Kidney (tissue), 13 donors: ENCODE measurements at regions not wholly inside any gene's neighbourhood (a gene's known extent, or its start where the extent isn't known, plus 50 kb on each side); places are given as distances from the start of the nearest gene placed in this dataset.

Experiments
- DNase-seq, 5 donors: peaks; one replicate each; pipeline ENCODE4 v3.0.0-alpha.2; 2013 to 2020
- FAIRE-seq: peaks from 2 replicates; lab custom pipeline; 2012; peaks lifted over from hg19 to GRCh38; lab: Jason Lieb, UNC
- H3K27ac ChIP-seq, 2 donors: one replicate each; pipeline ENCODE4 v1.7.0; 2013; ENCODE audit warnings: low read depth in 2 of 2, low read length in 2 of 2, inconsistent platforms in 1 of 2
- H3K27me3 ChIP-seq: one replicate; pipeline ENCODE4 v1.7.1; 2013; ENCODE audit warnings: low read length, inconsistent platforms; ENCODE audit not compliant: control insufficient read depth, insufficient read depth
- H3K36me3 ChIP-seq, 3 donors: one replicate each; pipeline versions ENCODE4 v1.7.0 to v1.7.1; 2013; ENCODE audit warnings: low read length in 3 of 3, control low read depth in 1 of 3, inconsistent platforms in 1 of 3; ENCODE audit not compliant: insufficient read depth in 3 of 3, control insufficient read depth in 2 of 3
- H3K4me1 ChIP-seq, 3 donors: one replicate each; pipeline versions ENCODE4 v1.7.0 to v1.7.1; 2013; ENCODE audit warnings: low read length in 3 of 3, inconsistent platforms in 1 of 3, low read depth in 1 of 3; ENCODE audit not compliant: control insufficient read depth in 2 of 3, insufficient read depth in 2 of 3
- H3K4me3 ChIP-seq, 3 donors: one replicate each; pipeline versions ENCODE4 v1.7.0 to v1.8.1; 2013; ENCODE audit warnings: low read length in 3 of 3, control low read depth in 1 of 3, inconsistent platforms in 1 of 3
- H3K9ac ChIP-seq, 3 donors: one replicate each; pipeline versions ENCODE4 v1.7.0 to v1.7.1; 2013; ENCODE audit warnings: low read length in 3 of 3, control low read depth in 1 of 3, inconsistent platforms in 1 of 3
- H3K9me3 ChIP-seq, 3 donors: one replicate each; pipeline versions ENCODE4 v1.7.0 to v1.7.1; 2013; ENCODE audit warnings: low read length in 3 of 3, control low read depth in 1 of 3, inconsistent platforms in 1 of 3; ENCODE audit not compliant: control insufficient read depth in 2 of 3, insufficient read depth in 1 of 3
- CTCF ChIP-seq: IDR thresholded peaks from 3 replicates; pipeline ENCODE4 v1.5.1; 2012; ENCODE audit warnings: mild to moderate bottlenecking, moderate library complexity, borderline replicate concordance; ENCODE audit not compliant: insufficient read depth; ENCODE audit errors: extremely low read depth
- intact Hi-C: fragments of 100-400 bp; cut with DNase I; formaldehyde crosslinking; loops from one replicate; pipeline ENCODE4 v1.11.1; 2022
- donor health status: control.
- donor health status: control.
- donor health status: control.
- donor health status: control.
- donor health status: control.
- donor health status: DM: yes; HTN: yes; CAD: no.
- donor health status: Normal renal cell carcinoma (clear cell type).

- no peak overlapping the region for H3K9ac ChIP-seq
- no peaks in the 10 kb centered on the region for H3K9me3 ChIP-seq
- no peak overlapping the region for H3K27ac ChIP-seq
- intact Hi-C loops: no loop called here
- peaks cover 0 to 4% (median 0%) of the 10 kb centered on the region in 3 donors for H3K4me1 ChIP-seq
- no peak overlapping the region for H3K4me3 ChIP-seq
- H3K36me3 ChIP-seq: no peaks in the 10 kb centered on the region
- TF ChIP-seq CTCF: no peak
- no peaks in the 10 kb centered on the region for H3K27me3 ChIP-seq
- DNase-seq (no peak), FAIRE-seq (no peak)
Observed at GRCh38 chr6:14711704-14712379, 534.0 kb upstream of the JARID2 start.

GRCh38 chr6:14713008-14713960 lies 532.6 kb upstream of the JARID2 start:
- no peak overlapping the region for H3K27ac ChIP-seq
- DNase-seq: no peak
- peaks cover 0 to 4% (median 0%) of the 10 kb centered on the region in 3 donors for H3K4me1 ChIP-seq
- FAIRE-seq: no peak
- H3K4me3 ChIP-seq: no peak overlapping the region
- no peaks in the 10 kb centered on the region for H3K9me3 ChIP-seq
- intact Hi-C loops: no loop called here
- H3K9ac ChIP-seq: no peak overlapping the region
- TF ChIP-seq CTCF: no peak
- H3K27me3 ChIP-seq: no peaks in the 10 kb centered on the region
- H3K36me3 ChIP-seq: no peaks in the 10 kb centered on the region

GRCh38 chr6:14713966-14714631 lies 531.8 kb upstream of the JARID2 start:
- Histone ChIP-seq H3K27ac (no peak overlapping the region), H3K4me1 (peaks cover 0 to 4% (median 0%) of the 10 kb centered on the region in 3 donors), H3K4me3 (no peak overlapping the region), H3K9me3 (no peaks in the 10 kb centered on the region), H3K9ac (no peak overlapping the region), H3K36me3 (no peaks in the 10 kb centered on the region), H3K27me3 (no peaks in the 10 kb centered on the region)
- no peak for FAIRE-seq
- no peak for DNase-seq
- TF ChIP-seq CTCF: no peak
- intact Hi-C loops: no loop called here
